SU-DHL-6 (cell line): ENCODE measurements at regions not wholly inside any gene's neighbourhood (a gene's known extent, or its start where the extent isn't known, plus 50 kb on each side); places are given as distances from the start of the nearest gene placed in this dataset.

Experiments used
- EZH2phosphoT487 ChIP-seq: fragments of 200-600 bp; sonication (generic), shearing (Covaris generic); conservative IDR thresholded peaks from 2 replicates; pipeline ENCODE4 v1.6.1; 2018; ENCODE audit warnings: mild to moderate bottlenecking, antibody characterized with exemption, low read length, moderate library complexity, mixed read lengths
- TF ChIP-seq, protein P1 (sequence below): fragments of 200-600 bp; sonication (generic); IDR thresholded peaks from one replicate; pipeline ENCODE4 v1.5.1; 2017; ENCODE audit warnings: antibody characterized with exemption, mild to moderate bottlenecking, low read length, moderate library complexity; ENCODE audit not compliant: insufficient read depth, poor library complexity, severe bottlenecking

DNA sequence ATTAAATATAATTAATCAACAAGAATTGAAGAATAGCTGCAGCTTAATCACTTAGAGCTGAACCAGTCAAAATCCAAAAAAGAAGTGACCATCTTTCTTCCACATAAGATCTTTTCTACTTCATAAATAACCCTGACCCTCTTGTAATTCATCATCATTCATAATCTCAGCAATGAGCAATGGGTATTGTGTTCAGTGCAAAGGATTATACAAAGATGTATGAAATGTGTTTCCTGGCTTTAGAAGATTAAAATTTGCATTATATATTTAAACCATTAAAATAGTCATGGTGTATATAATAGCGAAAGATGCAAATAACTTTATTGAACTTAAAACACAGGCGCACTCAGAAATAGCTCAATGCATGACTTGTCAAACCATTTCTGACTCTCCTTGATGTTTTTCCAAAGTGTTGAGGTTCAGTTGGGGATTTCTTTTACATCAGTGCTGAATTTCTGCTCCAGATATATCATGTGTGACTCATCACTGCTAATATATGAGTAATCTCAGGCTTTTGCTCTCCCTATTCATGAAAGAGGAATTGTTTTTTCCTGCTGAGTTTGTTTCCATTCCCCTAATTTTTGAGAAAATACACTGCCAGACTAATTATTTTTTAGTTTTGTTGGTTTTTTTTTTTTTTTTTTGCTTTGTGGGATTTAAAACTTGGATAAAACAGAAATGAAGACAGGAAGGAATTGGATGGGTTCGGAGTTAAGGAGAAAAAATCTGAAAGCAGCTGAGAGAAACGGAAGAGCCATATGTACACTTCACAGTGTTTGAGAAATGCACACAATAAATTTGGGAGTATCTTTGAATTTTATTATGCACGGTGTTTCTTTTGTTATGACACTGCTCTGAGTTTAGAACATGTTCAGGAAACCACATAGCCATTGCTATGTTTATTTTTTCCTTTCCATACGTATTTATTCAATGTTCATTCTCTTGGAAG, 290.1 kb upstream of the PCDH7 start:
- TF ChIP-seq, protein P1, sequence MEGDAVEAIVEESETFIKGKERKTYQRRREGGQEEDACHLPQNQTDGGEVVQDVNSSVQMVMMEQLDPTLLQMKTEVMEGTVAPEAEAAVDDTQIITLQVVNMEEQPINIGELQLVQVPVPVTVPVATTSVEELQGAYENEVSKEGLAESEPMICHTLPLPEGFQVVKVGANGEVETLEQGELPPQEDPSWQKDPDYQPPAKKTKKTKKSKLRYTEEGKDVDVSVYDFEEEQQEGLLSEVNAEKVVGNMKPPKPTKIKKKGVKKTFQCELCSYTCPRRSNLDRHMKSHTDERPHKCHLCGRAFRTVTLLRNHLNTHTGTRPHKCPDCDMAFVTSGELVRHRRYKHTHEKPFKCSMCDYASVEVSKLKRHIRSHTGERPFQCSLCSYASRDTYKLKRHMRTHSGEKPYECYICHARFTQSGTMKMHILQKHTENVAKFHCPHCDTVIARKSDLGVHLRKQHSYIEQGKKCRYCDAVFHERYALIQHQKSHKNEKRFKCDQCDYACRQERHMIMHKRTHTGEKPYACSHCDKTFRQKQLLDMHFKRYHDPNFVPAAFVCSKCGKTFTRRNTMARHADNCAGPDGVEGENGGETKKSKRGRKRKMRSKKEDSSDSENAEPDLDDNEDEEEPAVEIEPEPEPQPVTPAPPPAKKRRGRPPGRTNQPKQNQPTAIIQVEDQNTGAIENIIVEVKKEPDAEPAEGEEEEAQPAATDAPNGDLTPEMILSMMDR, result no peak
- no peak for TF ChIP-seq EZH2phosphoT487
